ENCODE measurements at regions not wholly inside any gene's neighbourhood (a gene's known extent, or its start where the extent isn't known, plus 50 kb on each side); places are given as distances from the start of the nearest gene placed in this dataset.

DNA sequence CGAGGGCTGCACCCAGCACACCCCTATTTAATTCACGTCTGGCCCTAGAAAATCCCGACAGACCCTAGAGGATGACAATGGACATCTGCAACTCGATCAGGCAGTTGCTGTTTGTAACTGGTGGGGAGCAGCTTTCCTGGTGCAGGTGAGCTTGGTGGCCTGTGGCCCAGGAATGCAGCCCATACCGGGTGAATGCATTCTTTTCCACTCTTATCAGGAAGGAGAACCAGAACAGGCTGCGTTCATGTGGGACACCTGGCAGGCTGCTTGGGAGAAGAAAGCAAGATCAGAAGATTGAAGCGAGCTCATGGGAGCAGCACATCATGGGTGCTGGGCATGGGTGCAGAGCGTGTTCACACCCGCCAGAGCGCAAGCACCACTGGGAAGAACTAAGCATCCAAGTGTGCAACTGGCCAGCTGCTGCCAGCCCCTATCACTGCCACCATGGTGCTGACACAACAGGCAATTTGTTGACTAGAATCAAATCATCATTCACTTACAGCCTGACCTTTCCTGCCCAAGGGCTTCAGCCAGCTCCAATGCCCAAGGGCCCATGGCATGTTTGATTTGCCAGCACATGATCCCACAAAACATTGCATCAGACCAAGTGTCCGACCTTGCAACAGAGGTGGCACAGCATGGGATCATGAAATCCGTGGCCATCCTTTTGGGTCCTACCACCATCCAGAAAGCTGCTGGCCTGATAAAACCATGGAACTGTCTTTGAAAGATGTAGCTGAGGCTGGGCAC lies 241.7 kb upstream of the ID2 start:
- no peak for TF ChIP-seq FOXP2 (optimal IDR thresholded peaks at IDR 0.05; ENCODE audit: borderline replicate concordance, extremely low read depth, extremely low read length, insufficient read depth)
- TF ChIP-seq TAF1 (IDR thresholded peaks at IDR 0.05; ENCODE audit: borderline replicate concordance, insufficient read depth, low read length): no peak
- TF ChIP-seq, protein P1, sequence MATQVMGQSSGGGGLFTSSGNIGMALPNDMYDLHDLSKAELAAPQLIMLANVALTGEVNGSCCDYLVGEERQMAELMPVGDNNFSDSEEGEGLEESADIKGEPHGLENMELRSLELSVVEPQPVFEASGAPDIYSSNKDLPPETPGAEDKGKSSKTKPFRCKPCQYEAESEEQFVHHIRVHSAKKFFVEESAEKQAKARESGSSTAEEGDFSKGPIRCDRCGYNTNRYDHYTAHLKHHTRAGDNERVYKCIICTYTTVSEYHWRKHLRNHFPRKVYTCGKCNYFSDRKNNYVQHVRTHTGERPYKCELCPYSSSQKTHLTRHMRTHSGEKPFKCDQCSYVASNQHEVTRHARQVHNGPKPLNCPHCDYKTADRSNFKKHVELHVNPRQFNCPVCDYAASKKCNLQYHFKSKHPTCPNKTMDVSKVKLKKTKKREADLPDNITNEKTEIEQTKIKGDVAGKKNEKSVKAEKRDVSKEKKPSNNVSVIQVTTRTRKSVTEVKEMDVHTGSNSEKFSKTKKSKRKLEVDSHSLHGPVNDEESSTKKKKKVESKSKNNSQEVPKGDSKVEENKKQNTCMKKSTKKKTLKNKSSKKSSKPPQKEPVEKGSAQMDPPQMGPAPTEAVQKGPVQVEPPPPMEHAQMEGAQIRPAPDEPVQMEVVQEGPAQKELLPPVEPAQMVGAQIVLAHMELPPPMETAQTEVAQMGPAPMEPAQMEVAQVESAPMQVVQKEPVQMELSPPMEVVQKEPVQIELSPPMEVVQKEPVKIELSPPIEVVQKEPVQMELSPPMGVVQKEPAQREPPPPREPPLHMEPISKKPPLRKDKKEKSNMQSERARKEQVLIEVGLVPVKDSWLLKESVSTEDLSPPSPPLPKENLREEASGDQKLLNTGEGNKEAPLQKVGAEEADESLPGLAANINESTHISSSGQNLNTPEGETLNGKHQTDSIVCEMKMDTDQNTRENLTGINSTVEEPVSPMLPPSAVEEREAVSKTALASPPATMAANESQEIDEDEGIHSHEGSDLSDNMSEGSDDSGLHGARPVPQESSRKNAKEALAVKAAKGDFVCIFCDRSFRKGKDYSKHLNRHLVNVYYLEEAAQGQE (IDR thresholded peaks at IDR 0.05; ENCODE audit: insufficient read depth in 1 of 2, low read depth in 2 of 2, low read length in 2 of 2): no peak
- no peak for TF ChIP-seq POLR2AphosphoS5 (IDR thresholded peaks at IDR 0.05; ENCODE audit: low read depth, low read length)
- TF ChIP-seq SIN3A (IDR thresholded peaks at IDR 0.05; ENCODE audit: borderline replicate concordance, insufficient read depth, low read length): no peak

DNA sequence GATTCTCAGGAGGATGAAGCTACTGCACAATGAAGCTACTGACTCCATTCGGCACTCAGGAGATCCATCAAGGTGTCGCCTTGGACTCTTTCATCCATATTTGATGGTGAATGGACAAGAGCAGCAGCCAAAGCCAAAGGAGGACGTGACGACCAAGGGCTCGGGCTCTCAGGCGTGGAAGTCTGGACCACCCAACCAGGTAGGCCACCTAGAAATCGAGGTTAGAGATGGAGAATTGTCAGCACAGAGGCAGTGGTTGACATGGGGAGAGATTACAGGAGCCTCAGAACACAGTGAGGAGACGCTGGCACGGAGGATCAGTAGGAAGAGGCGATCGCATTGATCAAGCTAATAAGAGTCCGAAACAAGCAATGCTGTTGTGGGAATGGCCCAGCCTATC lies 240.5 kb upstream of the ID2 start:
- no peak for TF ChIP-seq SIN3A (IDR thresholded peaks at IDR 0.05; ENCODE audit: borderline replicate concordance, insufficient read depth, low read length)
- TF ChIP-seq FOXP2 (optimal IDR thresholded peaks at IDR 0.05; ENCODE audit: borderline replicate concordance, extremely low read depth, extremely low read length, insufficient read depth): no peak
- TF ChIP-seq TAF1 (IDR thresholded peaks at IDR 0.05; ENCODE audit: borderline replicate concordance, insufficient read depth, low read length): no peak
- no peak for TF ChIP-seq POLR2AphosphoS5 (IDR thresholded peaks at IDR 0.05; ENCODE audit: low read depth, low read length)
- TF ChIP-seq, protein P1 (IDR thresholded peaks at IDR 0.05; ENCODE audit: insufficient read depth in 1 of 2, low read depth in 2 of 2, low read length in 2 of 2): no peak

DNA sequence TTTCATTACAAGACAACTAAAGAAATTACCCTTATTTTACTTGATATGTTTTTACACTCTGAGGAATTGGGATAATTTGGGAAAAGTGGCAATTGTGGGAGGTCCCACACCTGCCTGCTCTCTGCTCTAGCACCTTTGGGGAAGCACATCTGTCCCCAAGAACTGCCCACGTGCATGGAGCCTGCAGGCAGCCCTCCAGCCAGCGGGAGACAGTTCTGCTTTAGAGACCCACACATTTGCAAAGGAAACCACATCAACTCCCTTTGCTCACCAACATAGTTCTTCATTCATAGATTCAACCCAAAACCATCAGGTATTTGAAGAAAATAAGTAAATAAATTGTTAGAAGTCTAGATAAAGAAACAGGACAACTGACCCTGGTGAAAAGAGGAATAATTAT lies 239.9 kb upstream of the ID2 start:
- TF ChIP-seq FOXP2 (optimal IDR thresholded peaks at IDR 0.05; ENCODE audit: borderline replicate concordance, extremely low read depth, extremely low read length, insufficient read depth) (no peak), SIN3A (IDR thresholded peaks at IDR 0.05; ENCODE audit: borderline replicate concordance, insufficient read depth, low read length) (no peak), TAF1 (IDR thresholded peaks at IDR 0.05; ENCODE audit: borderline replicate concordance, insufficient read depth, low read length) (no peak), POLR2AphosphoS5 (IDR thresholded peaks at IDR 0.05; ENCODE audit: low read depth, low read length) (no peak)
- TF ChIP-seq, protein P1 (IDR thresholded peaks at IDR 0.05; ENCODE audit: insufficient read depth in 1 of 2, low read depth in 2 of 2, low read length in 2 of 2): no peak

DNA sequence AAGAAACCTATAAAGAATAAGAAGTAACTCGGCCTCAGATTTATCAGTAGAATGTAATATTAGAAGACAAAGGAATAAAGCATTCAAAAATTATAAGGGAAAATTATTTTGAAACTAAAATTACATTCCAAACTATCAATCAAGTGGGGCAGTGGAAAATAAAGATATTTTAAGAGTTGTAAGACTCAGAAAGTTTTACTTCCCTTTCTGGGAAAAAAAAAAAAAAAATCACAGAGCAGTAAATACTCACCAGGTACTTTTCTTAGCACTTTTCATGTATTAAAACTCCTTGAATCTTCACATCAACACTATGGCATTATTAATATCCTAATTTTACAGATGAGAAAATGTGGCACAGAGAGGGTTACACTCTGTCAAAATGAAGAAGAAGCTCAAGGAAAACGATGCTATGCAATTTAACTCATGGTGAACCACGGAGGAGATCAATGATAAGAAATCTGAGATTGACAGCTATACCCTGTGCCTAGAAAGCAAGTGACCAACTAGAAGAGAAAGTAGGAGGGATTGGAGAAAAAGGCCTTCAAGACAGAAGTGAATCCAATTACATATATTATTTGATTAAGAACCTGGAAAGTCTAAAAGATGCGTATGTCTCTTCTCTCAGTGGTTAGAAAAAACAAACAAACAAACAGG lies 238.9 kb upstream of the ID2 start:
- TF ChIP-seq TAF1 (IDR thresholded peaks at IDR 0.05; ENCODE audit: borderline replicate concordance, insufficient read depth, low read length) (no peak), FOXP2 (optimal IDR thresholded peaks at IDR 0.05; ENCODE audit: borderline replicate concordance, extremely low read depth, extremely low read length, insufficient read depth) (no peak), POLR2AphosphoS5 (IDR thresholded peaks at IDR 0.05; ENCODE audit: low read depth, low read length) (no peak), SIN3A (IDR thresholded peaks at IDR 0.05; ENCODE audit: borderline replicate concordance, insufficient read depth, low read length) (no peak)
- TF ChIP-seq, protein P1 (IDR thresholded peaks at IDR 0.05; ENCODE audit: insufficient read depth in 1 of 2, low read depth in 2 of 2, low read length in 2 of 2): no peak
